ENCODE measurements at regions not wholly inside any gene's neighbourhood (a gene's known extent, or its start where the extent isn't known, plus 50 kb on each side); places are given as distances from the start of the nearest gene placed in this dataset.

DNA sequence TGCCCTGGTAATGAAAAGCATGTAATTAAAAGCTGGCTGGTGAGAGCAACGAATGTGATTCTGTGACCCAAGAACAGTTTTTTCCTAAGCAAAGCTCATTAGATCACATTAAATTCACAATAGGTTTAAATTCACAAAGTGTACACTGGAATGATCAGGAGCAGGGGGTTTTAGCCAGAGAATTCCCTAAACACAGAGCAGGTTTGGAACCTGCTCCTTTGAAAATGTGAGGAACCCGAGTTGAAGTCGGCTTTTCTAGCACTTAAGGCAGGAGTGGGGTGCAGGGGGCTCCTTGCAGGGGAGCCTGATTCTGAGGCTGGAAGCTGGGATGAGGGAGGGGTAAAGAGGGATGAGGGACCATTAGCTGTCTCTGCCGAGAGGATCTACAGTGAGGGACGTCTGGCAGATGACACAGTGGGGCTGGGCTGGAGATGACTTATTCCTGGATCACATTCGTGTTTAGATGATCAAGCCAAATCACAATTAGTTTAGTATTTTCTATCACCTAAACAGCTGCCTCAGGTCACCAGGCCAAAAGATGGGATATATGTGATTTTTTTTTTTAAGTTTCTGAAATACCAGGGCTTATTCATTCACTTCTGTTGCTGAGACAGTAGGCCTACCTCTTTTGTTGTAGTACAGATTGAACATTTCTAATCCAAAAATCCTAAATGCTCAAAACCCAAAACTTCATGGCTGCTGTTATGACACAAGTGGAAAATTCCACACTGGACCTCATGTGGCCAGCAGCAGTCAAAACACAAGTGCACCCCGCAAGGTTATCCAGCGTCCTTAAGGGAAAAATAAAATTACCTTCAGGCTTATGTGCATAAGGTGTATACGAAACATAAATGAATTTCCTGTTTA, 93.1 kb upstream of the HIVEP1 start:
- no peaks in the 10 kb centered on the region for H3K79me2 ChIP-seq
- no peaks in the 10 kb centered on the region for H3K36me3 ChIP-seq (ENCODE audit: control insufficient read depth, insufficient read depth, low read length)
- peaks cover 4% of the 10 kb centered on the region for H3K4me1 ChIP-seq
- no peaks in the 10 kb centered on the region for H3K27me3 ChIP-seq (ENCODE audit: control insufficient read depth, insufficient read depth, low read length)
- H3K27ac ChIP-seq, result no peak overlapping the region
- no peak overlapping the region for H3K9ac ChIP-seq
- TF ChIP-seq, protein P1, sequence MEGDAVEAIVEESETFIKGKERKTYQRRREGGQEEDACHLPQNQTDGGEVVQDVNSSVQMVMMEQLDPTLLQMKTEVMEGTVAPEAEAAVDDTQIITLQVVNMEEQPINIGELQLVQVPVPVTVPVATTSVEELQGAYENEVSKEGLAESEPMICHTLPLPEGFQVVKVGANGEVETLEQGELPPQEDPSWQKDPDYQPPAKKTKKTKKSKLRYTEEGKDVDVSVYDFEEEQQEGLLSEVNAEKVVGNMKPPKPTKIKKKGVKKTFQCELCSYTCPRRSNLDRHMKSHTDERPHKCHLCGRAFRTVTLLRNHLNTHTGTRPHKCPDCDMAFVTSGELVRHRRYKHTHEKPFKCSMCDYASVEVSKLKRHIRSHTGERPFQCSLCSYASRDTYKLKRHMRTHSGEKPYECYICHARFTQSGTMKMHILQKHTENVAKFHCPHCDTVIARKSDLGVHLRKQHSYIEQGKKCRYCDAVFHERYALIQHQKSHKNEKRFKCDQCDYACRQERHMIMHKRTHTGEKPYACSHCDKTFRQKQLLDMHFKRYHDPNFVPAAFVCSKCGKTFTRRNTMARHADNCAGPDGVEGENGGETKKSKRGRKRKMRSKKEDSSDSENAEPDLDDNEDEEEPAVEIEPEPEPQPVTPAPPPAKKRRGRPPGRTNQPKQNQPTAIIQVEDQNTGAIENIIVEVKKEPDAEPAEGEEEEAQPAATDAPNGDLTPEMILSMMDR (IDR thresholded peaks at IDR 0.05), result no peak
- peak overlapping the region; percentile 63 for H2AFZ ChIP-seq
- H3K4me3 ChIP-seq (ENCODE audit: low read depth, low read length), result no peak overlapping the region
- H3K9me3 ChIP-seq (ENCODE audit: control insufficient read depth, low read length), result no peaks in the 10 kb centered on the region
- no peak overlapping the region for H3K4me2 ChIP-seq (ENCODE audit: low read length)

DNA sequence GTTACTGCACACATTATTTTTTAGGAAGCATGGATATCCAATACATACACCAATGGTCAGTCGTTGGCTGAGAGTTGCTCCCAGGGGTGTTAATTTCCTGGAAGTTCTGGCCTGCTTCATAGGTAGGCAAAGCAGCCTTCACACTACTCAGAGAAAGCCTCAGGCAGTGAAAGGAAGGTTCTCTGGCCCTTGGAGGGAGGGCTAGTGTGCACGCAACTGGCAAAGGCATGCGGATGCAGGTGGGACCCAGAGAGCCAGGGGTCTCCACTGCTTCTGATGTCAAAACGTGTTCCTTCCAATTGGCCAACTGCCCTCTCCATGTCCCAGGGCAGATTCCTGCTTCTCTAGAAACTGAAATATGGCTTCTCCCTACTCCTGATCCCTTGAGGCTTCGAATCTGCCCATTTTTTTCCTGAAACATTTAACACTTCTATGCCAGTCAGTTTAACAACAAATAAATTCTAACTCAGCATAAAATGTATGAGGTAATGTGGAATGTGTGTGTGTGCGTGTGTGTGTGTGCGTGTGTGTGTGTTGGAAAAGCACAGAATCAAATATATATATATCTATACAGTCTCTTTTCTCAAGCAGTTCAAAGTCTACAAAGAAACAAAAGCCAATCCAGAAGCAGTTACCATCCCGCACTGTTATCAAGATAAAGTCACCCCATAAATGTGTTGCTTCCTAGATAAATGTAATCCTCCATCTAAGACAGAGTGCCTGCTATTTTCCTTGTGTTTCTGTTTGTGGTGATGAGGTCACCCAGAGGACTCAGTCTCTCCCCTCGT, 94.0 kb upstream of the HIVEP1 start:
- no peak overlapping the region for H3K27ac ChIP-seq
- no peaks in the 10 kb centered on the region for H3K27me3 ChIP-seq (ENCODE audit: control insufficient read depth, insufficient read depth, low read length)
- TF ChIP-seq, protein P1 (IDR thresholded peaks at IDR 0.05), result no peak
- no peaks in the 10 kb centered on the region for H3K79me2 ChIP-seq
- H2AFZ ChIP-seq, result peak overlapping the region; percentile 63
- H3K4me1 ChIP-seq, result peaks cover 4% of the 10 kb centered on the region
- H3K4me3 ChIP-seq (ENCODE audit: low read depth, low read length), result no peak overlapping the region
- no peaks in the 10 kb centered on the region for H3K36me3 ChIP-seq (ENCODE audit: control insufficient read depth, insufficient read depth, low read length)
- H3K9me3 ChIP-seq (ENCODE audit: control insufficient read depth, low read length), result no peaks in the 10 kb centered on the region
- H3K4me2 ChIP-seq (ENCODE audit: low read length), result no peak overlapping the region
- H3K9ac ChIP-seq, result no peak overlapping the region

DNA sequence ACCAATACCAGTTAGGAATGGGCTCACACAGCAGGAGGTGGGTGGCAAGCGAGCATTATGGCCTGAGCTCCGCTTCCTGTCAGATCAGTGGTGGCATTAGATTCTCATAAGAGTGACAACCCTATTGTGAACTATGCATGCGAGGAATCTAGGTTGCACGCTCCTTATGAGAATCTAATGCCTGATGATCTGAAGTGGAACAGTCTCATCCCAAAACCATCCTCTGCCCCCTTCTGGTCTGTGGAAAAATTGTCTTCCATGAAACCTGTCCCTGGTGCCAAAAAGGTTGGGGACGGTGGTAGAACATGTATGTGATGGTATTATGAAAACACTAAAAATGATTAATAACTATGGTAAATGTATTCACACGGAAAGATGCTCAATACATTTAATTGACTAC, 99.7 kb upstream of the HIVEP1 start:
- H2AFZ ChIP-seq, result no peak overlapping the region
- no peaks in the 10 kb centered on the region for H3K9me3 ChIP-seq (ENCODE audit: control insufficient read depth, low read length)
- H3K27ac ChIP-seq, result no peak overlapping the region
- TF ChIP-seq, protein P1 (IDR thresholded peaks at IDR 0.05), result no peak
- no peaks in the 10 kb centered on the region for H3K79me2 ChIP-seq
- no peaks in the 10 kb centered on the region for H3K4me1 ChIP-seq
- H3K9ac ChIP-seq, result no peak overlapping the region
- no peak overlapping the region for H3K4me2 ChIP-seq (ENCODE audit: low read length)
- no peaks in the 10 kb centered on the region for H3K36me3 ChIP-seq (ENCODE audit: control insufficient read depth, insufficient read depth, low read length)
- no peak overlapping the region for H3K4me3 ChIP-seq (ENCODE audit: low read depth, low read length)
- H3K27me3 ChIP-seq (ENCODE audit: control insufficient read depth, insufficient read depth, low read length), result no peaks in the 10 kb centered on the region

DNA sequence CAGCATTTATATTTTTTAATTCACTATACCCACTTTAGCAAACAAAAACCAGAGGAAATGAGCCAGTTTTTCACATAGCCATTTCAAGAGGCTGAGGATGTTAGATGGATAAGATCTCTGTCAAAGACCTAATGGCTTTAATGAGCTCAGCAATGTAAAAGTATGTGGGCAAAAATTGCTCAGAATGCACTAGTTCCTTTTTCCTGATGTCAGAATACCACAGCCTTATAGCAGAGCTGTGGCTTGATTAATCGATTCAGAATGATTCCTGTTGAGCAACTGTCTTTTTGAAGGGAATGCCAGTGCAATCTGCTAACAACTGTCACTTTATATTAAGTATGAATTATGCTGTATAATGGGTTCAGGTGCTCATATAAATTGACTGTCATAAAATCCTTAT, 100.6 kb upstream of the HIVEP1 start:
- no peak overlapping the region for H2AFZ ChIP-seq

More for the DNA sequence above, 100.6 kb upstream of the HIVEP1 start:
- H3K4me3 ChIP-seq (ENCODE audit: low read depth, low read length), result no peak overlapping the region
- no peaks in the 10 kb centered on the region for H3K4me1 ChIP-seq
- H3K4me2 ChIP-seq (ENCODE audit: low read length), result no peak overlapping the region
- H3K36me3 ChIP-seq (ENCODE audit: control insufficient read depth, insufficient read depth, low read length), result no peaks in the 10 kb centered on the region
- no peaks in the 10 kb centered on the region for H3K27me3 ChIP-seq (ENCODE audit: control insufficient read depth, insufficient read depth, low read length)
- no peak overlapping the region for H3K27ac ChIP-seq
- TF ChIP-seq, protein P1 (IDR thresholded peaks at IDR 0.05), result no peak
- H3K9ac ChIP-seq, result no peak overlapping the region
- H3K9me3 ChIP-seq (ENCODE audit: control insufficient read depth, low read length), result no peaks in the 10 kb centered on the region
- H3K79me2 ChIP-seq, result no peaks in the 10 kb centered on the region

All from parathyroid adenoma (tissue), 2 donors.